GM18499 (cell line): ENCODE measurements at regions not wholly inside any gene's neighbourhood (a gene's known extent, or its start where the extent isn't known, plus 50 kb on each side); places are given as distances from the start of the nearest gene placed in this dataset.
"Not testable (repeated sequence)": the region's sequence is repeated elsewhere in the genome, so short reads cannot be mapped to it uniquely, and the experiment has no call there.

Experiments used
- ATAC-seq: cut with Tn5 transposase; IDR thresholded peaks from one replicate; pipeline ENCODE4 v1.9.1; 2021; ENCODE audit warnings: moderate number of reproducible peaks; ENCODE audit not compliant: insufficient read depth, unreplicated experiment

GRCh38 chr3:110352841-110353604, 718.6 kb upstream of the NECTIN3 start:
- no peak for ATAC-seq

GRCh38 chr3:110362751-110363150, 708.9 kb upstream of the NECTIN3 start:
- no peak for ATAC-seq

DNA sequence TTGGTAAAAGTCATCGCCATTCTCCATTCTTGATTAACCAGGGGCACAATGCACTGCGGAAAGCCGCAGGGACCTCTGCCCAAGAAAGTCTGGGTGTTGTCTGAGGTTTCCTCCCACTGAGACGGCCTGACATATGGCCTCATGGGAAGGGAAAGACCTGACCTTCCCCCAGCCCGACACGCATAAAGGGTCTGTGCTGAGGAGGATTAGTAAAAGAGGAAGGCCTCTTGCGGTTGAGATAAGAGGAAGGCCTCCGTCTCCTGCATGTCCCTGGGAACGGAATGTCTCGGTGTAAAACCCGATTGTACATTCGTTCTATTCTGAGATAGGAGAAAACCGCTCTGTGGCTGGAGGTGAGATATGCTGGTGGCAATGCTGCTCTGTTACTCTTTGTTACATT, 704.3 kb upstream of the NECTIN3 start:
- not testable (repeated sequence) for ATAC-seq

GRCh38 chr3:110375751-110376518, 695.7 kb upstream of the NECTIN3 start:
- no peak for ATAC-seq

- ATAC-seq: no peak
Observed at GRCh38 chr3:110378481-110378880, 693.1 kb upstream of the NECTIN3 start.

- no peak for ATAC-seq
Observed at GRCh38 chr3:110381992-110382391, 689.6 kb upstream of the NECTIN3 start.

DNA sequence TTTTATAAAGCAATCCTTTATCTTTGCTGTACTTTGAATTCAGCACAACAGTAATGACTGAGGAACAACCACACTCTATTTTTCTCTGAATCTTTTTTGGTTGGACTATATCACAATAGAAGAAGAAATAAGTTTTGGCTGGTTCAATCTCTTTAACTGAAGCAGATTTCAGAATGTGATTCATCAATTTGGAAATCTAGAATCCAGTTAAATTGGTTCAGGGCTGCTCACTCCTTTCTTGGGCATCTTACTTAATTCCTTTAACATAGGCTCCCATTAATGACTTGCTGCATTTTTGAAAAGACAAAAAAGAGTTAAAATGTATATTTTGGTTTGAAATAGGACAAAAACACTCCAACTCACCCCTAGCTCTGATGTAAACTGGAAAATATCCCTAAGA, 688.3 kb upstream of the NECTIN3 start:
- ATAC-seq: no peak

DNA sequence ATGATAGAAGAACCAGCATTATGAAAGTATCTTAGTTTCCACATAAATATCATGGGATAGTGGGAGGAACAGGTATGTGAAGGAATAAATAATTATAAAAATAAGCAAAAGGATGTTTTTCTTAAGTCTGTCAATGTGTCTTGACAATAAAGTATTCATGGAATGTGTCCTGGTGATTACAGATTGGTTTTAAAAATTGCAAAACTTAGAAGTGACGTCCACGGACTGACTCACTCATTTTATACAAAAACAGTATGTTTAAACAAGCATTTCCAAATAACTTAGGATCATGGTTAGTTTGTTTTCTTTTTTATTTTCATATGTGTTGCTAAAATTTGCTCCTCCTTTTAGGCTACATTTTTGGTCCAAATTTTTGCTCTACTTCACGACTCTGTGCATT, 687.0 kb upstream of the NECTIN3 start:
- ATAC-seq: no peak

- no peak for ATAC-seq
Observed at GRCh38 chr3:110389005-110389404, 682.6 kb upstream of the NECTIN3 start.

DNA sequence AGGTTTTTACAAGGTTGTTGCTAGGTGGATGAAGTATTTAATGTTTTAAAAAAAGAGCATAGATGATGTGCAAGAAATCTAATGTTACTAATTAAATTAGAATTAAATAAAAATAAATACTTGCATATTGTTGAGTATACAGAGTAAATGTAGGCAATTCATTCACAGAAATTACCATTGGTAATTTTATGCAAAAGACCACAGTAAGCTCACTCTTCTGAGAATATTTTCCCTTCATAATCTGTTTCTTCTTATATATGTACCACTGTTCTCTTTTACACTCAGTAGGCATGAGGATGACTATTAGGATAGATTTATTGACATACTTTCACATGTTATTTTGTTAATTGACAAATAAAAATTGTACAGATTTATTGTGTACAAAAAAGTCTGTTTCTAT, 681.2 kb upstream of the NECTIN3 start:
- no peak for ATAC-seq

DNA sequence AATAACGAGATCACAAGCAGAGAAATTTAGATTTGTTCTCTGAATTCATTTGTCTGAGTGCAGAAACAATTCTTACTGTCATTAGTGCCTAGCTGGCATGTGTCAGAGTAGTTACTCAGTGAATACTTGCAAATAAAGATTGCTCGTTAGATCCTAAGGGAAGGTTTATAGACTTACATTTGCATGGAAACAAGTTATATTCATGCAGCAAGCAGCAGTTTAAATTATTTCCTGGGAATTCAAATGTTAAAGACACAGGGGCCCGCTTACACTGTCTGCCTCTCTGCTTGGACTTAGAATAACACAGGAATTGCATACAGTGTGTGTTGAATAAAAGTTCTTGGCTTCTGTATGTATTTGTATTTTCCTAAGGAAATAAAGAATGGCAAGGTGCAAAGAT, 680.6 kb upstream of the NECTIN3 start:
- ATAC-seq: no peak

DNA sequence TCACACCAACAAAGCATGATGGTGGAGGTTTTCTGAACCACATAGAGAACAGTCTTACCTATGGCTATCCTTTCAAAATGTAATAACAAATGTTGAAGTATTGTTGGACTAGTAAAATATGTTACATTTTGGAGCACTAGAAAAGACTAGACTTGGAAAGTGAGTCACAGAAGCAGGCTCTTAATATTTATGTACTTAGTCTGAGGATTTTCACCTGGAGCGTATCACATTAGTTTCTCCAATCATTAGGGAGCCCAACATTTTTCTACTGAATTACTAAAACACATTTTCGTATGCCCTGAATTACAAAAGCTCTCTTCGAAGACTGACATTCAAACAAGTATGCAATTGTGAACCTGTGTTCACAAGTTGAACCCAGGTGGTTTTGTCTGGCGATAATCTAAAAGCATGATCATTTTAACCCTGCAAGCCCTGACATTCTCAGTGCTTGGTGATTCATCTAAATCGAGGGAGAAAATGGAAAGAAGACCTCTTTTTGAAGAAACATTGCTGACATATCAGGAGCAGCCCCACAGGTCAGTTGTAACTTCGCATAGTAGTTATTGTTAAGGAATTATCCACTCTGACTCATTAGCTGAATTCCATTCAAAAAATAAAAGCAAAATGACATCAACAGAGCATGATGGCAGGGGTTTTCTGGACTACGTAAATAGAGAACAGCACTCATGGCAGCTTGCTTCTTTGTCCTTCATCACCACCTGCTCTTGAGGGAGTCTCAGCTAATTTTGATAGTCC, 679.8 kb upstream of the NECTIN3 start:
- no peak for ATAC-seq

GRCh38 chr3:110393941-110394340, 677.7 kb upstream of the NECTIN3 start:
- ATAC-seq: no peak

DNA sequence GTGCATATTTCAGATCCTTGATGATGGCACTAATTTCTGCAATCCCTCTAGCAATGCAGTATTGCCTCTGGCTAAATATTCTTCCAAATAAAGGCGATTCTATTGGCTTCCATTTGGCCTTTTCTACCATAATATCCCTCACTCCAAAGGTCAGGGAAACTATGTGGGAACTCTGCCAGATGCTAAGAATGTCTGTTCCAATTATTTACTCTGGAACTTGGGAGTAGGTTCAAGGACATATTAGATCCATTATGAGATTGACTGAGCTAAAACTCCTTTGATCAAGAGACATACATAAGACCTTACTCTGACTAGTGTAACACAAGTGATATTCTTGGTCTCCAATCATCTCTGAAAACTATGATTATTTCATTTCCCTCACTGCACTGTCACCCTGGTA, 674.5 kb upstream of the NECTIN3 start:
- no peak for ATAC-seq

- ATAC-seq: no peak
Observed at GRCh38 chr3:110400315-110400714, 671.3 kb upstream of the NECTIN3 start.

DNA sequence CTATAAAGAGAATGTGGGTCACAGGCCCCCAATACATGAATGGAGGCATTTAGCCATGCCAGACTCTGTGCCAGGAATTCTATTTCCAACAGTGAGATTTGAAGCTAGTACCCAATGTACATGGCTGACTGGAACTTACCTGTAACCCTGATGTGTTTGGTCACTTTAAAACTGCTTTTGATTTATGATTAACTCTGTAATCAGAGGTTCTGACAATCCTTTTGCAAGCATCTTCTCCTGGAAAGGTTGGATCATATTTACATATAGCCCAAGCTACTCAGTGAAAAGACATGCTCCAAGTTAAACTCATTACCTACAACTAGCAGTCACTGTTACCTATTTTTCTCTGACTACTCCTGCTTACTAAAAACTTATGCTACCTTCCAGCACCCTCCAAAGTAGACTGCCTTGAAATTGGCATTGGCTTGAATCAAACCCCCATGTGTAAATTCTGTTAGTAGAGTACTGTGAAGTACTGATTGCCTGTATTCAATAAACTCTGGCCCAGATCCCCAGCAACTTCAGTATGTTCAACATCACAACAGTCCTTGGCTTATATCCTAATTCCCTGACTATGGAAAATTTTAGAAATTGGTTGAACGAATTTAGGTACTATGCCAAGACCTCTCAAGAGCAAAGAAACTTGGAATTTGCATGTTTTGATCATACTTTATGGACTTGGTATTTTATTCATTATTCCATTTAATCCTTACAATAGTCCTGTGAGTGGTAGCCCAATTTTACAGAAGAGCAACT, 665.6 kb upstream of the NECTIN3 start:
- ATAC-seq: no peak

- no peak for ATAC-seq
Observed at GRCh38 chr3:110413266-110413665, 658.4 kb upstream of the NECTIN3 start.

- ATAC-seq: no peak
Observed at GRCh38 chr3:110413807-110414748, 657.5 kb upstream of the NECTIN3 start.

GRCh38 chr3:110414855-110415254, 656.8 kb upstream of the NECTIN3 start:
- no peak for ATAC-seq
